Nephron (organoid): ENCODE measurements at regions not wholly inside any gene's neighbourhood (a gene's known extent, or its start where the extent isn't known, plus 50 kb on each side); places are given as distances from the start of the nearest gene placed in this dataset.
"Not testable (repeated sequence)": the region's sequence is repeated elsewhere in the genome, so short reads cannot be mapped to it uniquely, and the experiment has no call there.

Experiments used
- H3K27ac Mint-ChIP-seq, 3 experiments: 2 replicates each; pipeline ENCODE4 v1.8.0; 2020; ENCODE audit warnings: mixed read lengths in 3 of 3, mild to moderate bottlenecking in 2 of 3, moderate library complexity in 1 of 3
- H3K27me3 Mint-ChIP-seq: 2 replicates; pipeline ENCODE4 v1.8.0; 2021; ENCODE audit warnings: low read depth, mild to moderate bottlenecking, moderate library complexity, mixed read lengths
- H3K36me3 Mint-ChIP-seq: 2 replicates; pipeline ENCODE4 v1.8.0; 2020; ENCODE audit warnings: low read depth, mixed read lengths
- H3K4me1 Mint-ChIP-seq: 2 replicates; pipeline ENCODE4 v1.8.0; 2020; ENCODE audit warnings: mixed read lengths
- H3K4me3 Mint-ChIP-seq, 3 experiments: 2 replicates each; pipeline ENCODE4 v1.8.0; 2020; ENCODE audit warnings: mild to moderate bottlenecking in 3 of 3, mixed read lengths in 3 of 3, moderate library complexity in 2 of 3
- H3K9me3 Mint-ChIP-seq: 2 replicates; pipeline ENCODE4 v1.8.0; 2020; ENCODE audit warnings: mixed read lengths
- TF ChIP-seq, protein P1 (sequence below), 3 experiments: fragments of 200-600 bp; sonication (generic); IDR thresholded peaks; one replicate each; pipeline ENCODE4 v1.5.0; 2021; ENCODE audit warnings: antibody characterized with exemption in 3 of 3; ENCODE audit not compliant: unreplicated experiment in 3 of 3

GRCh38 chr1:83130886-83131691 is 867.8 kb downstream of the TTLL7 start:
- Mint-ChIP-seq H3K9me3 (peaks cover 11% of the 10 kb centered on the region), H3K36me3 (no peaks in the 10 kb centered on the region), H3K4me3 (no peak overlapping the region), H3K27ac (no peak overlapping the region), H3K4me1 (no peaks in the 10 kb centered on the region), H3K27me3 (no peaks in the 10 kb centered on the region)
- TF ChIP-seq, protein P1, sequence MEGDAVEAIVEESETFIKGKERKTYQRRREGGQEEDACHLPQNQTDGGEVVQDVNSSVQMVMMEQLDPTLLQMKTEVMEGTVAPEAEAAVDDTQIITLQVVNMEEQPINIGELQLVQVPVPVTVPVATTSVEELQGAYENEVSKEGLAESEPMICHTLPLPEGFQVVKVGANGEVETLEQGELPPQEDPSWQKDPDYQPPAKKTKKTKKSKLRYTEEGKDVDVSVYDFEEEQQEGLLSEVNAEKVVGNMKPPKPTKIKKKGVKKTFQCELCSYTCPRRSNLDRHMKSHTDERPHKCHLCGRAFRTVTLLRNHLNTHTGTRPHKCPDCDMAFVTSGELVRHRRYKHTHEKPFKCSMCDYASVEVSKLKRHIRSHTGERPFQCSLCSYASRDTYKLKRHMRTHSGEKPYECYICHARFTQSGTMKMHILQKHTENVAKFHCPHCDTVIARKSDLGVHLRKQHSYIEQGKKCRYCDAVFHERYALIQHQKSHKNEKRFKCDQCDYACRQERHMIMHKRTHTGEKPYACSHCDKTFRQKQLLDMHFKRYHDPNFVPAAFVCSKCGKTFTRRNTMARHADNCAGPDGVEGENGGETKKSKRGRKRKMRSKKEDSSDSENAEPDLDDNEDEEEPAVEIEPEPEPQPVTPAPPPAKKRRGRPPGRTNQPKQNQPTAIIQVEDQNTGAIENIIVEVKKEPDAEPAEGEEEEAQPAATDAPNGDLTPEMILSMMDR (IDR thresholded peaks at IDR 0.05; ENCODE audit: unreplicated experiment in 3 of 3) = no peak

GRCh38 chr1:83129107-83129506 is 869.8 kb downstream of the TTLL7 start:
- no peaks in the 10 kb centered on the region for H3K27me3 Mint-ChIP-seq

DNA sequence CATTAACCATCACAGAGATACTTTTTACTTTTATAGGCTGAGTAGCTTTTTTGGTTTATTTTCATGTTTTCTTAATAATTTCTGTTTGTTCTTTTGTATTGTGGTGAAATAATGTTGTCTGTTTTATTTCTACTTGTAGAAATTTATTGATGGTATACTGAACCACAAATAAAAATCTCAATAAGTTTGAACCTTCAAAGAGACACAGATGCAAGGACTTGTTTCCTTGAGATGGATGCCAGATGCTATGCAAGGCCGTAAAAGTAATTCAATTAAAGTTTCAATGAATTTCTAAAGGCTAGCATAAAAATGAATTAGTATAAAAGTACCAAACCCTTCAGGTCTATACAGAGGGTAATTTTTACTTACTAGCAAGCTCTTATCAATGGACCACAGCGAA is 873.5 kb downstream of the TTLL7 start:
- Mint-ChIP-seq H3K27me3 (no peaks in the 10 kb centered on the region), H3K36me3 (no peaks in the 10 kb centered on the region), H3K4me1 (no peaks in the 10 kb centered on the region), H3K9me3 (peaks cover 13% of the 10 kb centered on the region), H3K27ac (no peak overlapping the region), H3K4me3 (no peak overlapping the region)
- TF ChIP-seq, protein P1 (IDR thresholded peaks at IDR 0.05; ENCODE audit: unreplicated experiment in 3 of 3) = no peak

More at GRCh38 chr1:83129107-83129506, 869.8 kb downstream of the TTLL7 start:
- H3K4me3 Mint-ChIP-seq = no peak overlapping the region
- TF ChIP-seq, protein P1 (IDR thresholded peaks at IDR 0.05; ENCODE audit: unreplicated experiment in 3 of 3) = no peak
- H3K4me1 Mint-ChIP-seq = no peaks in the 10 kb centered on the region
- no peak overlapping the region for H3K27ac Mint-ChIP-seq
- H3K9me3 Mint-ChIP-seq = peaks cover 16% of the 10 kb centered on the region
- H3K36me3 Mint-ChIP-seq = no peaks in the 10 kb centered on the region

DNA sequence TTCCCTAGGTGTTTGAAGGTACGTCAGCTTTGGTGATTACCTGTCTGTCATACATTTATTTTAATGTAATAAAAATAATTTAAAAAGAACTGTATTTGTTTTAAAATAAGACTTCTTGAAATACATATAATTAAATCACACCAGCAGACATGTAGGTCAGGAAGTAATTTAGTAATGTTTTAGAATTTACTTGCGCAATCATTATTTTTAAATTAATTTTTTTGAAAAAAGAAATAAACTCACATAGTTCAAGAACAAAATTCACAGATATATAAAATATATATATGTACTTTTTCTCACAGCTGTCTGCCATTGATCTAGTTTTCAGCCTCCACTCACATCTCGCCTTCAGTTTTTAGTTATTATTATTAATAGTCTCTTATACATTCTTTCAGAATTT is 875.9 kb downstream of the TTLL7 start:
- Mint-ChIP-seq H3K27me3 (no peaks in the 10 kb centered on the region), H3K9me3 (peaks cover 13% of the 10 kb centered on the region), H3K4me3 (no peak overlapping the region), H3K27ac (no peak overlapping the region), H3K4me1 (no peaks in the 10 kb centered on the region), H3K36me3 (no peaks in the 10 kb centered on the region)
- TF ChIP-seq, protein P1 (IDR thresholded peaks at IDR 0.05; ENCODE audit: unreplicated experiment in 3 of 3) = no peak

DNA sequence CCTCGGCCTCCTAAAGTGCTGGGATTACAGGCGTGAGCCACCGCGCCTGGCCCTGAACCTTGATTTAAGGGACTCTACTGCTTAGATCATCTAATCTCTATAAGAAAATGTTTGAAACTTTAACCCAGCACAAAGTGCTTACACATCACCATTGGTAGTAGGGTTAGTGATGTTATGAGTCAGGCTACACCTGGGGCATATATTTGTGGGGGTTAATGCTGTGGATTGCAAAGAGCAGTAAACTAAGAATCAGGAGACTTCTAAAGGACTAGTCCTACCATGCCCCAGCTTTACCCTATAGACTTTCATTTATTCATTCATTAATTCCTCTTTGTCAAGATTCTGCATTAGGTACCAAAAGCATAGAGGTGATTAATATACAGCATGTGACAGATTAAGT is 880.5 kb downstream of the TTLL7 start:
- Mint-ChIP-seq H3K27ac (no peak overlapping the region), H3K27me3 (no peaks in the 10 kb centered on the region), H3K36me3 (no peaks in the 10 kb centered on the region), H3K9me3 (no peaks in the 10 kb centered on the region), H3K4me3 (no peak overlapping the region), H3K4me1 (no peaks in the 10 kb centered on the region)
- TF ChIP-seq, protein P1 (IDR thresholded peaks at IDR 0.05; ENCODE audit: unreplicated experiment in 3 of 3) = no peak

- not testable (repeated sequence) for H3K27ac Mint-ChIP-seq, H3K27me3 Mint-ChIP-seq, H3K9me3 Mint-ChIP-seq, H3K36me3 Mint-ChIP-seq, H3K4me3 Mint-ChIP-seq, H3K4me1 Mint-ChIP-seq
Observed at GRCh38 chr1:83117030-83117429, 881.9 kb downstream of the TTLL7 start.
